Gastroesophageal sphincter (tissue), 4 donors: ENCODE measurements at regions not wholly inside any gene's neighbourhood (a gene's known extent, or its start where the extent isn't known, plus 50 kb on each side); places are given as distances from the start of the nearest gene placed in this dataset.

Source experiments
- ATAC-seq: fragments of 150-250 bp; one replicate; pipeline ENCODE4 v1.9.1; 2016; ENCODE audit warnings: mild to moderate bottlenecking, moderate library complexity
- H3K27ac ChIP-seq, 4 donors: fragments of 200-600 bp; sonication (generic) in 3 of 4; 1 replicate in 3 of 4; 2 replicates in 1 of 4; pipeline ENCODE4 v1.5.1; 2016 to 2019
- H3K27me3 ChIP-seq: fragments of 200-600 bp; sonication (generic); one replicate; pipeline ENCODE4 v1.5.1; 2019
- H3K36me3 ChIP-seq, 2 donors: fragments of 200-600 bp; sonication (generic); one replicate each; pipeline ENCODE4 v1.5.1; 2019; ENCODE audit warnings: control low read depth in 1 of 2
- H3K4me1 ChIP-seq, 3 donors: fragments of 200-600 bp; sonication (generic); 1 replicate in 2 of 3; 2 replicates in 1 of 3; pipeline ENCODE4 v1.5.1; 2016 to 2019; ENCODE audit warnings: control low read depth in 2 of 3
- H3K4me3 ChIP-seq, 2 donors: fragments of 200-600 bp; sonication (generic); one replicate each; pipeline ENCODE4 v1.5.1; 2019; ENCODE audit warnings: mild to moderate bottlenecking in 1 of 2, moderate library complexity in 1 of 2
- H3K9me3 ChIP-seq, 3 donors: fragments of 200-600 bp; sonication (generic); one replicate each; pipeline ENCODE4 v1.5.1; 2017 to 2019; ENCODE audit warnings: control low read depth in 2 of 3
- CTCF ChIP-seq, 4 experiments: fragments of 200-600 bp in 2 of 4; fragments of 450-650 bp in 2 of 4; sonication (generic) in 1 of 4; IDR thresholded peaks; one replicate each; pipeline ENCODE4 v1.5.1; 2017 to 2019; ENCODE audit warnings: antibody characterized with exemption in 4 of 4, mild to moderate bottlenecking in 2 of 4, moderate library complexity in 2 of 4
- EP300 ChIP-seq: sonication (generic); formaldehyde crosslinking; IDR thresholded peaks from one replicate; pipeline ENCODE4 v1.6.1; 2017; ENCODE audit warnings: antibody characterized with exemption, mild to moderate bottlenecking
- POLR2A ChIP-seq, 2 donors: fragments of 450-650 bp; IDR thresholded peaks; one replicate each; pipeline ENCODE4 v1.6.1; 2017; ENCODE audit warnings: antibody characterized with exemption in 2 of 2, mild to moderate bottlenecking in 2 of 2, moderate library complexity in 1 of 2
- POLR2AphosphoS5 ChIP-seq: sonication (generic); formaldehyde crosslinking; IDR thresholded peaks from one replicate; pipeline ENCODE4 v1.6.1; 2017; ENCODE audit warnings: antibody characterized with exemption
- WGBS, 2 donors: methylation state at CpG; one replicate each; pipeline ENCODE4 v1.1.5; 2018; ENCODE audit warnings: low coverage in 1 of 2; 5-methylcytosine and 5-hydroxymethylcytosine counted together

GRCh38 chr12:97181571-97182265 is 274.7 kb downstream of the NEDD1 start:
- no peaks in the 10 kb centered on the region for H3K4me1 ChIP-seq
- no peak for TF ChIP-seq CTCF (IDR thresholded peaks at IDR 0.05)
- no peak for TF ChIP-seq EP300
- no peak for TF ChIP-seq POLR2A (IDR thresholded peaks at IDR 0.05)
- TF ChIP-seq POLR2AphosphoS5: no peak
- H3K27me3 ChIP-seq: no peaks in the 10 kb centered on the region
- peaks cover 0 to 1% (median 0%) of the 10 kb centered on the region in 3 donors for H3K9me3 ChIP-seq
- H3K27ac ChIP-seq: no peak overlapping the region
- 80 to 87% methylated on average over 3 to 10 of the region's 10 CpGs for WGBS, 2 donors
- H3K4me3 ChIP-seq: no peak overlapping the region
- ATAC-seq: no peak
- H3K36me3 ChIP-seq: no peaks in the 10 kb centered on the region

GRCh38 chr12:97182769-97183168 is 275.7 kb downstream of the NEDD1 start:
- Histone ChIP-seq H3K4me3 (no peak overlapping the region), H3K4me1 (no peaks in the 10 kb centered on the region), H3K27ac (no peak overlapping the region), H3K36me3 (no peaks in the 10 kb centered on the region), H3K9me3 (peaks cover 0 to 8% (median 0%) of the 10 kb centered on the region in 3 donors), H3K27me3 (no peaks in the 10 kb centered on the region)
- no peak for ATAC-seq
- WGBS, 2 donors: 35 to 42% methylated on average over 4 of the region's 4 CpGs
- no peak for TF ChIP-seq POLR2AphosphoS5
- no peak for TF ChIP-seq EP300
- TF ChIP-seq CTCF (IDR thresholded peaks at IDR 0.05): no peak
- TF ChIP-seq POLR2A (IDR thresholded peaks at IDR 0.05): no peak

- no peak for ATAC-seq
- 88 to 100% methylated on average over 1 to 3 of the region's 3 CpGs for WGBS, 2 donors
- TF ChIP-seq EP300: no peak
- TF ChIP-seq POLR2A (IDR thresholded peaks at IDR 0.05): no peak
- no peak for TF ChIP-seq POLR2AphosphoS5
- no peak for TF ChIP-seq CTCF (IDR thresholded peaks at IDR 0.05)
Observed at GRCh38 chr12:97184127-97184773, 277.2 kb downstream of the NEDD1 start.

DNA sequence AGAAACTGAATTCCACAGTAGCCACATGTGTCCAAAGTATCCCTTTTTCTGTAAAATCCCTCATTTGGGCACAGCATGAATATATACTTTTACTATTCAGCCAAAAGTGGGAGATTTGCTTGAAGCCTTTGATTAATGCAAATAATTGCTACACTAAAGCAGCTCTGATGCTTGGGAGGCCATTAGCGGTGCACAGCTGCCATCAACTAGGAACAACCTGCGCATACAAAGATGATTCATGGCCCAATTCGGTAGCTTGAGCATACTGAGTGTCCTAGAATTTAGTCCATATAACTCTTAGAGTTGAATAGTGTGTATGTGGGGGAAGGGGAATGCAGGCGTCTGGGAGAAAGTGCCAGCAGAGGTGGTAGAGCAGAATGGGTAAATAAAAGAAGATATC is 277.0 kb upstream of the RMST start:
- WGBS, 2 donors: 56 to 97% methylated on average over 2 to 3 of the region's 4 CpGs
- Histone ChIP-seq H3K27ac (no peak overlapping the region), H3K9me3 (peaks cover 0 to 8% (median 0%) of the 10 kb centered on the region in 3 donors), H3K36me3 (no peaks in the 10 kb centered on the region), H3K4me3 (no peak overlapping the region), H3K4me1 (no peaks in the 10 kb centered on the region), H3K27me3 (no peaks in the 10 kb centered on the region)
- no peak for ATAC-seq
- TF ChIP-seq POLR2AphosphoS5 (no peak), POLR2A (IDR thresholded peaks at IDR 0.05) (no peak), CTCF (IDR thresholded peaks at IDR 0.05) (no peak), EP300 (no peak)

More at GRCh38 chr12:97184127-97184773, 277.2 kb downstream of the NEDD1 start:
- Histone ChIP-seq H3K4me3 (no peak overlapping the region), H3K27ac (no peak overlapping the region), H3K27me3 (no peaks in the 10 kb centered on the region), H3K36me3 (no peaks in the 10 kb centered on the region), H3K9me3 (peaks cover 0 to 8% (median 0%) of the 10 kb centered on the region in 3 donors), H3K4me1 (no peaks in the 10 kb centered on the region)

- Histone ChIP-seq H3K9me3 (peaks cover 0 to 16% (median 0%) of the 10 kb centered on the region in 3 donors), H3K4me3 (no peak overlapping the region), H3K4me1 (no peaks in the 10 kb centered on the region), H3K27me3 (no peaks in the 10 kb centered on the region), H3K27ac (no peak overlapping the region), H3K36me3 (no peaks in the 10 kb centered on the region)
- no peak for ATAC-seq
- WGBS, 2 donors: 29 to 51% methylated on average over 3 to 4 of the region's 4 CpGs
- no peak for TF ChIP-seq POLR2A (IDR thresholded peaks at IDR 0.05)
Observed at GRCh38 chr12:97194546-97194945, 268.1 kb upstream of the RMST start.
